Bronchial epithelial cell (primary cell): ENCODE measurements at regions not wholly inside any gene's neighbourhood (a gene's known extent, or its start where the extent isn't known, plus 50 kb on each side); places are given as distances from the start of the nearest gene placed in this dataset.

Source experiments
- DNase-seq: peaks from one replicate; pipeline ENCODE4 v3.0.0-alpha.2; 2010; ENCODE audit warnings: low read depth
- FAIRE-seq: peaks from 2 replicates; lab custom pipeline; 2011; peaks lifted over from hg19 to GRCh38; lab: Jason Lieb, UNC
- H3K27me3 ChIP-seq: 2 replicates; pipeline ENCODE4 v1.5.1; 2011; ENCODE audit warnings: low read length; ENCODE audit not compliant: control insufficient read depth, insufficient read depth
- H3K36me3 ChIP-seq: 2 replicates; pipeline ENCODE4 v1.5.1; 2011; ENCODE audit warnings: low read length; ENCODE audit not compliant: control insufficient read depth, insufficient read depth
- H3K4me3 ChIP-seq: 2 replicates; pipeline ENCODE4 v1.5.1; 2011; ENCODE audit warnings: mild to moderate bottlenecking, low read depth, low read length, control low read depth
- TF ChIP-seq, protein P1 (sequence below): IDR thresholded peaks from 2 replicates; pipeline ENCODE4 v1.5.1; 2011; ENCODE audit warnings: mild to moderate bottlenecking, moderate library complexity, low read length, control low read depth, inconsistent platforms; ENCODE audit not compliant: insufficient read depth, severe bottlenecking

DNA sequence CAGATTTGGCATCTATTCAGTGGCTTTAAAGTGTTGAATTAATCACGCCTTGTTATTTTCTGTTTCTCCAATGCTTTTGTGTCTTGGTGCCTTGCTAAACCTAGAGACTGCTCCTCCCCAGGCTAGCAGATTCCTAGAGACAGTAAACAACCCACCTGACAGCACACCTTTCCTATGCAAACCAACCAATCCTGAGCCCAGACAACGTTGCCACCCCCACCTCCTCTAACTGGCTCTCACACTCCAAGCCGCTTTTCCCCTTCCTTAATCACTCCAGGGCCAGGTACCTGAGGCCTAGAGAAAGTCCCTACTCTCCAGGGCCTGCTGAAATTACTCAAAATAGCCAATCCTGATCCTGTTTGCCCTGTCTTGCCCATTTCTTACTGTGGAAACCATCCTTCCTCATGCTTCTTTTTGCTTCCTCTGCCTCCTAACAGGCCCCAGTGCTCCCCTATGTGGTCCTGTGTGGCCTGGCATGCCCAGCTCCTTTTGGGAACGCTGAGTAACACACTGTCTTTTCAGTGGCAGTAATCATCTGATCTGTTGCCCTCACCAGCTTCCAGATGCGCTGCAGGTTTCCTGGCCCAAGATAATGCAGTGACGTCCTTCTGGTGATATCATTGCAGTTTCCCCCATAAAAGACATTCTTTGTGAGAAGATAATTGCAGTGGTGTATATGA is 53.4 kb downstream of the GAS1 start:
- Histone ChIP-seq H3K36me3 (no peaks in the 10 kb centered on the region), H3K4me3 (no peak overlapping the region), H3K27me3 (no peaks in the 10 kb centered on the region)
- DNase-seq (no peak), FAIRE-seq (no peak)
- TF ChIP-seq, protein P1, sequence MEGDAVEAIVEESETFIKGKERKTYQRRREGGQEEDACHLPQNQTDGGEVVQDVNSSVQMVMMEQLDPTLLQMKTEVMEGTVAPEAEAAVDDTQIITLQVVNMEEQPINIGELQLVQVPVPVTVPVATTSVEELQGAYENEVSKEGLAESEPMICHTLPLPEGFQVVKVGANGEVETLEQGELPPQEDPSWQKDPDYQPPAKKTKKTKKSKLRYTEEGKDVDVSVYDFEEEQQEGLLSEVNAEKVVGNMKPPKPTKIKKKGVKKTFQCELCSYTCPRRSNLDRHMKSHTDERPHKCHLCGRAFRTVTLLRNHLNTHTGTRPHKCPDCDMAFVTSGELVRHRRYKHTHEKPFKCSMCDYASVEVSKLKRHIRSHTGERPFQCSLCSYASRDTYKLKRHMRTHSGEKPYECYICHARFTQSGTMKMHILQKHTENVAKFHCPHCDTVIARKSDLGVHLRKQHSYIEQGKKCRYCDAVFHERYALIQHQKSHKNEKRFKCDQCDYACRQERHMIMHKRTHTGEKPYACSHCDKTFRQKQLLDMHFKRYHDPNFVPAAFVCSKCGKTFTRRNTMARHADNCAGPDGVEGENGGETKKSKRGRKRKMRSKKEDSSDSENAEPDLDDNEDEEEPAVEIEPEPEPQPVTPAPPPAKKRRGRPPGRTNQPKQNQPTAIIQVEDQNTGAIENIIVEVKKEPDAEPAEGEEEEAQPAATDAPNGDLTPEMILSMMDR, result no peak

DNA sequence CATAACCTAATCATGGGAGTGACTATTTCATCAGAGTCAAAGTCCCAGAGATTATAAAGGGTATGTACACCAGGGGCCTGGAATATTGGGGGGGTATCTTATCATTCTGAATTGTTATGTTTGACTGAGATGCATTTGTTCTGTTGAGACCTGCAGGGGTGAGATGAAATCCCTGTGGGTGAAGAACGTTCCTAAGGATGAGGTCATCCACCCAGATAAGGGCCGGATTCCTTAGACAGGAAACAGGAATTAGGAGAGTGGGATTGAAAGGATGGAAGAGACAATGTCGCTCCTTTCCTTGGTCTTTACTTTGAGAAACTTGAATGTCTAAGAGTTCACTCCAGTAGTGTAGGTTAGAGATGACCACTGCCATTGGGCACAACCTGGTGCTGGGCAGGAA is 54.7 kb downstream of the GAS1 start:
- TF ChIP-seq, protein P1, result no peak
- FAIRE-seq, result no peak
- Histone ChIP-seq H3K27me3 (no peaks in the 10 kb centered on the region), H3K4me3 (no peak overlapping the region), H3K36me3 (no peaks in the 10 kb centered on the region)
- DNase-seq, result peak; percentile 73

DNA sequence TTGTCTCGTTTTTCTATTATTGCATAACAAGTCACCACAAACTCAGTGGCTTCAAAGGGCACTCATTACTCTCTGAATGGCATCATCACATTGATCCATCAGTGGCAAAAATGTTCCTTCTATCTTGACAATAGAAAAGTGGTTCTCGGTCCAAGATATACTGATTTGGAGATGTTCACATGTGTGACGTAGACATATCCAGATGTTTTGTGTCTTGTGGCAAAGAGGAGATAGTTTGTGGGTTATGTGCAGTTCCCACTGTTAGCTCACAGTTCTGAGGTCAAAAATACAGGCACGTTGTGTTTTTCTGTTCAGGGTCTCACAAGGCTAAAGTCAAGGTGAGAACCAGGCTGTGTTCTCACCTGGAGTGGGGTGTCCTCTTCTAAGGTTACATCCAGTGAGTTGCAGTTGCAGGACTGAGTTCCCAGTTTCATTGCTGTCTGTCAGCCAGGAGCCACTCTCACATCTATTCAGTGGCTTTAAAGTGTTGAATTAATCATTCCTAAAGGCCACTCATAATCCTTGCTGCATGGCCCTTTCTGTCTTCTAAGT is 55.3 kb downstream of the GAS1 start:
- FAIRE-seq (no peak), DNase-seq (no peak)
- Histone ChIP-seq H3K27me3 (no peaks in the 10 kb centered on the region), H3K4me3 (no peak overlapping the region), H3K36me3 (no peaks in the 10 kb centered on the region)
- TF ChIP-seq, protein P1, result no peak

DNA sequence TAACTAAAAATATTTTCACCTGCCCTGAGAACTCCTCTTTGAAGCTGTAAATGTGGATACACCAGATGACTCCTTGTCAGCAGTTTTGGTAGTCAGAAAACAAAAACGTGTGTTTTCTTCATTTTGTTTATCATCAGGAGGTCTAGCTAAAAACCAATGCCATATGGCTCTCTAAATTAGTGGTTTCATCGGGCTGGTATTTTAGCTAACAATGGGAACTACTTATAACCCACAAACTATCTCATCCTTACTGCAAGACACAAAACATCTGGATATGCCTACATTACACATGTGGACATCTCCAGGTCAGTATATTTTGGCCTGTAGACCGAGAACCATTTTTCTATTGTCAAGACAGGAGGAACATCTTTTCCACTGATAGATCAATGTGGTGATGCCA is 56.2 kb downstream of the GAS1 start:
- FAIRE-seq (peak; percentile 7), DNase-seq (no peak)
- TF ChIP-seq, protein P1, result no peak
- H3K4me3 ChIP-seq, result no peak overlapping the region
- no peaks in the 10 kb centered on the region for H3K27me3 ChIP-seq
- no peaks in the 10 kb centered on the region for H3K36me3 ChIP-seq

DNA sequence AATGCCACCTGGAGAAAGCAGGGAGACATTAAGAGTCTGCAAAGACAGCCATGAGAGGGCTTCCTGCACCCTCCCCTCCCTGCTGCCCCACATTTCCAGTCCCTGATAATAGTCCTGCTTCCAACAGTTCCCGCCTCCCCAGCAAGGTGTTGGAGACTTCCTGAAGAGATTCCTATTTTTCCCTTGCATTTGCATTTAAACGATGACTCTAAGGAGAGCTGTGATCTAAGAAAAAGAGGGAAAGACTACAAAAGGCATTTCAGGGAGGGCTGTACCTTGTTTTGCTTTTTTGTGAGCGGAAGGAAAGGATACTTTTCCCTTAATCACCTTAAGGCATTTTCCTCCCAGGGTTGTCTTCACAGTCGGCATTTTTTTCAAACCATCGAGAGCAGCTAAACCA is 62.1 kb downstream of the GAS1 start:
- no peak for FAIRE-seq
- no peaks in the 10 kb centered on the region for H3K27me3 ChIP-seq
- no peak overlapping the region for H3K4me3 ChIP-seq
- DNase-seq, result no peak
- no peaks in the 10 kb centered on the region for H3K36me3 ChIP-seq
- TF ChIP-seq, protein P1, result no peak
